Gastroesophageal sphincter (tissue), 3 donors: ENCODE measurements at regions not wholly inside any gene's neighbourhood (a gene's known extent, or its start where the extent isn't known, plus 50 kb on each side); places are given as distances from the start of the nearest gene placed in this dataset.

Source experiments
- POLR2A ChIP-seq, 2 donors: fragments of 450-650 bp; IDR thresholded peaks; one replicate each; pipeline ENCODE4 v1.6.1; 2017; ENCODE audit warnings: antibody characterized with exemption in 2 of 2, mild to moderate bottlenecking in 2 of 2, moderate library complexity in 1 of 2
- TF ChIP-seq, protein P1 (sequence below), 4 experiments: fragments of 200-600 bp in 2 of 4; fragments of 450-650 bp in 2 of 4; sonication (generic) in 1 of 4; IDR thresholded peaks; one replicate each; pipeline ENCODE4 v1.5.1; 2017 to 2019; ENCODE audit warnings: antibody characterized with exemption in 4 of 4, mild to moderate bottlenecking in 2 of 4, moderate library complexity in 2 of 4

DNA sequence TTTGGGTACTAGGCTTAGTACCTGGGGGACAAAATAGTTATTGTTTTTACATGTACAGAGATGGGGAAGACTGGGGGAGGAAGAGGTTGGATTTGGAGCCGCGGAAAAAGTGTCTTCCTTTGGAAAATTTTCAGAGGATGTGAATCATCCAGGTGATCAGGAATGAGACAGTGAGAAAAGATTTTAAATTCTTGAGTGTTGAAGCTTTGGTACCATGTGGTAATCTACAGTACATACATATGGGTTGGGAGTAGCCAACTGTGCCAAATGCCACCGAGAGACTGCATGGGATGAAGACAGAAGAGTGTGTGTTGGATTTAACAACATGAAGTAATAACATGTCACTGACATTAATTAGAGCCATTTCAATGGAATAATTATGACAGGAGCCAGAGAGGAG is 1238.2 kb downstream of the ROBO1 start:
- no peak for TF ChIP-seq POLR2A (IDR thresholded peaks at IDR 0.05)
- TF ChIP-seq, protein P1, sequence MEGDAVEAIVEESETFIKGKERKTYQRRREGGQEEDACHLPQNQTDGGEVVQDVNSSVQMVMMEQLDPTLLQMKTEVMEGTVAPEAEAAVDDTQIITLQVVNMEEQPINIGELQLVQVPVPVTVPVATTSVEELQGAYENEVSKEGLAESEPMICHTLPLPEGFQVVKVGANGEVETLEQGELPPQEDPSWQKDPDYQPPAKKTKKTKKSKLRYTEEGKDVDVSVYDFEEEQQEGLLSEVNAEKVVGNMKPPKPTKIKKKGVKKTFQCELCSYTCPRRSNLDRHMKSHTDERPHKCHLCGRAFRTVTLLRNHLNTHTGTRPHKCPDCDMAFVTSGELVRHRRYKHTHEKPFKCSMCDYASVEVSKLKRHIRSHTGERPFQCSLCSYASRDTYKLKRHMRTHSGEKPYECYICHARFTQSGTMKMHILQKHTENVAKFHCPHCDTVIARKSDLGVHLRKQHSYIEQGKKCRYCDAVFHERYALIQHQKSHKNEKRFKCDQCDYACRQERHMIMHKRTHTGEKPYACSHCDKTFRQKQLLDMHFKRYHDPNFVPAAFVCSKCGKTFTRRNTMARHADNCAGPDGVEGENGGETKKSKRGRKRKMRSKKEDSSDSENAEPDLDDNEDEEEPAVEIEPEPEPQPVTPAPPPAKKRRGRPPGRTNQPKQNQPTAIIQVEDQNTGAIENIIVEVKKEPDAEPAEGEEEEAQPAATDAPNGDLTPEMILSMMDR (IDR thresholded peaks at IDR 0.05) = no peak
